Sigmoid colon (tissue), 6 donors: ENCODE measurements at regions not wholly inside any gene's neighbourhood (a gene's known extent, or its start where the extent isn't known, plus 50 kb on each side); places are given as distances from the start of the nearest gene placed in this dataset.

ENCODE experiments used
- DNase-seq: peaks from one replicate; pipeline ENCODE4 v3.0.0-alpha.2; 2019
- H3K27ac ChIP-seq, 4 donors: fragments of 200-600 bp; sonication (generic); one replicate each; pipeline ENCODE4 v1.5.1; 2016 to 2019; ENCODE audit warnings: mild to moderate bottlenecking in 1 of 4
- H3K27me3 ChIP-seq, 3 donors: fragments of 200-600 bp; sonication (generic); one replicate each; pipeline ENCODE4 v1.5.1; 2019; ENCODE audit warnings: mild to moderate bottlenecking in 1 of 3
- H3K36me3 ChIP-seq, 4 donors: fragments of 200-600 bp; sonication (generic); one replicate each; pipeline ENCODE4 v1.5.1; 2016 to 2019
- H3K4me1 ChIP-seq, 4 donors: fragments of 200-600 bp; sonication (generic); one replicate each; pipeline ENCODE4 v1.5.1; 2017 to 2019
- H3K4me3 ChIP-seq, 4 donors: fragments of 200-600 bp; sonication (generic); one replicate each; pipeline ENCODE4 v1.5.1; 2017 to 2019; ENCODE audit warnings: mild to moderate bottlenecking in 2 of 4, moderate library complexity in 1 of 4
- H3K9me3 ChIP-seq, 4 donors: fragments of 200-600 bp in 3 of 4; sonication (generic) in 3 of 4; one replicate each; pipeline versions ENCODE4 v1.5.1 to v1.6.1; 2013 to 2019
- EP300 ChIP-seq, 4 donors: sonication (generic); formaldehyde crosslinking; IDR thresholded peaks; one replicate each; pipeline ENCODE4 v1.6.1; 2017; ENCODE audit warnings: antibody characterized with exemption in 4 of 4
- POLR2A ChIP-seq, 2 donors: fragments of 450-650 bp; IDR thresholded peaks; one replicate each; pipeline ENCODE4 v1.6.1; 2016; ENCODE audit warnings: antibody characterized with exemption in 2 of 2, mild to moderate bottlenecking in 2 of 2, moderate library complexity in 2 of 2
- POLR2AphosphoS5 ChIP-seq, 4 donors: sonication (generic); formaldehyde crosslinking; IDR thresholded peaks; one replicate each; pipeline ENCODE4 v1.6.1; 2017; ENCODE audit warnings: antibody characterized with exemption in 4 of 4
- WGBS, 2 donors: extraction: QIAGEN DNeasy Blood & Tissue Kit; methylation state at CpG; one replicate each; pipeline ENCODE4 v1.1.7; 2013; 5-methylcytosine and 5-hydroxymethylcytosine counted together
- intact Hi-C: fragments of 100-400 bp; cut with DNase I; formaldehyde crosslinking; loops from one replicate; pipeline ENCODE4 v1.15.1; 2023
- TF ChIP-seq, protein P1 (sequence below), 4 experiments: fragments of 450-650 bp in 3 of 4; fragments of 200-600 bp in 1 of 4; IDR thresholded peaks; one replicate each; pipeline ENCODE4 v1.5.1; 2016 to 2019; ENCODE audit warnings: antibody characterized with exemption in 4 of 4, mild to moderate bottlenecking in 3 of 4, moderate library complexity in 2 of 4
- donor health status: healthy with polysubstance abuse.
- donor health status: healthy.

DNA sequence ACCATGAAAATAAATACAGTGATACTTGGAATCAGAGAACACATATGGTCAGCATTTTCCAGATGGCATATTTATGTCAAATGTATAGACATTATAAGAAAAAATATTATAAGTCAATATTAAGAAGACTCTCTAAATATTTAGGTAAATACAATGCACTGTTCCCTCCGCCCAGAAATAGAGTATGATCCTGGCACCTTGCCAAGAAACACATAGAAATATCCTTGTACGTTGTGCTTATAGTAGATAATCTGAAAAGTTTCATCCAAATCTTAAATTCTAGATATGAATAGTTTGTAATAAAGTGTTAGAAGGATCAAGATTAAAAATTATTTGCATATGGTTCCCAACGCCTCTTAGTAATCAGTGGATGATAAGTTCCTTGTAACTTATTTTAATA is 645.8 kb upstream of the GJE1 start:
- no peaks in the 10 kb centered on the region for H3K27me3 ChIP-seq
- no peak for DNase-seq
- H3K9me3 ChIP-seq: no peaks in the 10 kb centered on the region
- H3K4me3 ChIP-seq: no peak overlapping the region
- H3K4me1 ChIP-seq: no peaks in the 10 kb centered on the region
- TF ChIP-seq POLR2AphosphoS5 (IDR thresholded peaks at IDR 0.05): no peak
- TF ChIP-seq POLR2A (IDR thresholded peaks at IDR 0.05): no peak
- no peak for TF ChIP-seq EP300 (IDR thresholded peaks at IDR 0.05)
- TF ChIP-seq, protein P1, sequence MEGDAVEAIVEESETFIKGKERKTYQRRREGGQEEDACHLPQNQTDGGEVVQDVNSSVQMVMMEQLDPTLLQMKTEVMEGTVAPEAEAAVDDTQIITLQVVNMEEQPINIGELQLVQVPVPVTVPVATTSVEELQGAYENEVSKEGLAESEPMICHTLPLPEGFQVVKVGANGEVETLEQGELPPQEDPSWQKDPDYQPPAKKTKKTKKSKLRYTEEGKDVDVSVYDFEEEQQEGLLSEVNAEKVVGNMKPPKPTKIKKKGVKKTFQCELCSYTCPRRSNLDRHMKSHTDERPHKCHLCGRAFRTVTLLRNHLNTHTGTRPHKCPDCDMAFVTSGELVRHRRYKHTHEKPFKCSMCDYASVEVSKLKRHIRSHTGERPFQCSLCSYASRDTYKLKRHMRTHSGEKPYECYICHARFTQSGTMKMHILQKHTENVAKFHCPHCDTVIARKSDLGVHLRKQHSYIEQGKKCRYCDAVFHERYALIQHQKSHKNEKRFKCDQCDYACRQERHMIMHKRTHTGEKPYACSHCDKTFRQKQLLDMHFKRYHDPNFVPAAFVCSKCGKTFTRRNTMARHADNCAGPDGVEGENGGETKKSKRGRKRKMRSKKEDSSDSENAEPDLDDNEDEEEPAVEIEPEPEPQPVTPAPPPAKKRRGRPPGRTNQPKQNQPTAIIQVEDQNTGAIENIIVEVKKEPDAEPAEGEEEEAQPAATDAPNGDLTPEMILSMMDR (IDR thresholded peaks at IDR 0.05): no peak
- intact Hi-C loops: no loop called here
- WGBS, 2 donors: 41 to 80% methylated on average over 3 of the region's 3 CpGs
- H3K36me3 ChIP-seq: no peaks in the 10 kb centered on the region
- H3K27ac ChIP-seq: no peak overlapping the region

GRCh38 chr6:141484711-141485110 is 648.0 kb upstream of the GJE1 start:
- intact Hi-C loops: no loop called here
- DNase-seq: no peak
- WGBS, 2 donors: 80 to 81% methylated on average over 3 of the region's 3 CpGs
- Histone ChIP-seq H3K27me3 (no peaks in the 10 kb centered on the region), H3K27ac (no peak overlapping the region), H3K9me3 (no peaks in the 10 kb centered on the region), H3K4me3 (no peak overlapping the region), H3K36me3 (no peaks in the 10 kb centered on the region), H3K4me1 (no peaks in the 10 kb centered on the region)
- TF ChIP-seq EP300 (IDR thresholded peaks at IDR 0.05): no peak
- TF ChIP-seq POLR2A (IDR thresholded peaks at IDR 0.05): no peak
- TF ChIP-seq POLR2AphosphoS5 (IDR thresholded peaks at IDR 0.05): no peak
- TF ChIP-seq, protein P1 (IDR thresholded peaks at IDR 0.05): no peak

DNA sequence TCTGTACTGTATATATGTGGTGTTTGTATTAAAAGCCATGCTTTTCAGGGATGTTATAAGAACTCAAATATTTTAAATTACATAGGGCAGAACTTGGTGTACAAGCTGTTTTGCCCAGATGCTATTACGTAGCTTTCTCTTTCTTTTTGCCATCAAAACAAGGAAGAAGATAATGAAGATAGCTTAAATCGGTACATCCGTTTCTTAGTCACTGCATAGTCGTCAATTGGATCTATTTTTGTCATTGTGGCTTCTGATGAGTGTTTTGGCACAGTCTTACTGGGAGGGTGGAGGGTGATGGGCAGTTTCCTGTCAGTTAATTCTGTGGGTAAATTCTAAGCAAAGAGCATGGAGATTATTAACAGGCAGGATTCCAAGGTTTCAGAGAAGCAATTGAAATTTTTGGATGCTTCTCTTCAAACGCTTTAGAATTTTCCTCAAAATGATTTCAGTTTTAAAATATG is 649.1 kb upstream of the GJE1 start:
- intact Hi-C loops: no loop called here
- Histone ChIP-seq H3K27me3 (no peaks in the 10 kb centered on the region), H3K9me3 (no peaks in the 10 kb centered on the region), H3K27ac (peak overlapping the region in 2 of 4 donors; percentile 23 to 39), H3K4me1 (no peaks in the 10 kb centered on the region), H3K4me3 (peak overlapping the region in 2 of 4 donors; percentile 3 to 12), H3K36me3 (no peaks in the 10 kb centered on the region)
- WGBS, 2 donors: 20 to 66% methylated on average over 5 of the region's 5 CpGs
- no peak for DNase-seq
- TF ChIP-seq POLR2AphosphoS5 (IDR thresholded peaks at IDR 0.05) (peak in 1 of 4 donors; percentile 42), POLR2A (IDR thresholded peaks at IDR 0.05) (no peak)

DNA sequence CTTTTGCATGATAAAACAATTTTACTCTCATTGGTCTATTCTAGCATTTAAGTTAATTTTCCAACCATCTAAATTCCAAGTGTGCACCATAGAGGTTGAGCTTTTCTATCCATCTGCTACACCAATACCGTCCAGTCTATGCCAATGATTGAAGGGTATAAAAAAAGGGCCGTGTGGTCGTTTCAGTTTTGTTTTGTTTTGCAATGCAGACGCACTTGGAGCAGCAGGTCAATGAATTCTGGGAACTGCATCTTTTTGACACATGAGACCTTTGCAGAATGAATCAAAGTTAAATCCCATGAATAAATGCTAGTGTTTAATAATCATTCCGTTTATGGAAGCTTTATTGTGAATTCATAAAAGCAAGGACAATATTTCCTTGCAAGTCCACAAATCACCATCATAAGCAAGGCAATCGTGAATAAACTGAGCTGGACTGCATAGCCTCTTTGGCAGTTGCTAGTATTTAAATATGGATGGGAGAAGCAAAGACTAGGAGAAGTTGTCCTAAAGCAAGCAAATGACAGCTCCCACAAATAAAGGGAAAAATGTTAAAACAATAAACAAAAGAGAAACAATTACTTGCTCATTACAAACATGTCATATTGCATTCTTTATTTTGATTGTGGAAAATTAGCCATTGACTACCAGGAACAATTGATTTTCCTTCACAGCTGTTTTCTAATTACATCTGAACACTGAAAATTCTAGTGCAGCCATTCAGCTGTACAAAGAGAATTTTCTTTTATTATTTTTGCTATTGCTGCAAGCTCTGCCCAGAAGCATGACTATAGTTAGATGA is 649.7 kb upstream of the GJE1 start:
- Histone ChIP-seq H3K4me3 (peak overlapping the region in 2 of 4 donors; percentile 3 to 12), H3K9me3 (no peaks in the 10 kb centered on the region), H3K27me3 (no peaks in the 10 kb centered on the region), H3K4me1 (no peaks in the 10 kb centered on the region), H3K27ac (peak overlapping the region in 2 of 4 donors; percentile 23 to 39), H3K36me3 (no peaks in the 10 kb centered on the region)
- WGBS, 2 donors: 46 to 53% methylated on average over 6 of the region's 6 CpGs
- intact Hi-C loops: no loop called here
- no peak for DNase-seq
- TF ChIP-seq POLR2AphosphoS5 (IDR thresholded peaks at IDR 0.05): no peak
- TF ChIP-seq, protein P1 (IDR thresholded peaks at IDR 0.05): no peak
- no peak for TF ChIP-seq POLR2A (IDR thresholded peaks at IDR 0.05)
- TF ChIP-seq EP300 (IDR thresholded peaks at IDR 0.05): no peak

- Histone ChIP-seq H3K27ac (no peak overlapping the region), H3K36me3 (no peaks in the 10 kb centered on the region), H3K4me3 (no peak overlapping the region), H3K9me3 (no peaks in the 10 kb centered on the region), H3K27me3 (no peaks in the 10 kb centered on the region), H3K4me1 (no peaks in the 10 kb centered on the region)
- intact Hi-C loops: no loop called here
- WGBS, 2 donors: 73 to 81% methylated on average over 2 of the region's 2 CpGs
- TF ChIP-seq POLR2AphosphoS5 (IDR thresholded peaks at IDR 0.05) (no peak), EP300 (IDR thresholded peaks at IDR 0.05) (no peak), POLR2A (IDR thresholded peaks at IDR 0.05) (no peak)
- TF ChIP-seq, protein P1 (IDR thresholded peaks at IDR 0.05): no peak
- no peak for DNase-seq
Measured at GRCh38 chr6:141475259-141475658, 657.5 kb upstream of the GJE1 start.
